ENCODE measurements at regions not wholly inside any gene's neighbourhood (a gene's known extent, or its start where the extent isn't known, plus 50 kb on each side); places are given as distances from the start of the nearest gene placed in this dataset.

DNA sequence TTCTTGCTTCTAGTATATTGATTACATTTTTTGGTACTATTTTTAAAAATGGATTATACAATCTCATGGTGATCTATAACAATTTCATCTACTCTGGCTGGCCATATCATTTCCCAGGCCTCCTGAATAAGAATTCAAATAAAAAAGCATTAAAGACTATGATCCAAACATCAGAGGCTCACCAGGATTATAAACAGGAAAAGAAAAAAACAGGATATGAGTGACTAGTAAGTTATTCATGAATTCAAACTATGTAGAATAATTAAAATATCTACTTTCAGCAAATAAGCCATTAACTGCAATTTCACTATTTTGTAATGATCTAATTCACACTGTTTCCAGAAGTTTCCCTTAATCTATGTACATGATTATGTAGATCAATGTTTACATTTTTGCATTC, 293.1 kb upstream of the CDH6 start (continued):
- TF ChIP-seq, protein P1, sequence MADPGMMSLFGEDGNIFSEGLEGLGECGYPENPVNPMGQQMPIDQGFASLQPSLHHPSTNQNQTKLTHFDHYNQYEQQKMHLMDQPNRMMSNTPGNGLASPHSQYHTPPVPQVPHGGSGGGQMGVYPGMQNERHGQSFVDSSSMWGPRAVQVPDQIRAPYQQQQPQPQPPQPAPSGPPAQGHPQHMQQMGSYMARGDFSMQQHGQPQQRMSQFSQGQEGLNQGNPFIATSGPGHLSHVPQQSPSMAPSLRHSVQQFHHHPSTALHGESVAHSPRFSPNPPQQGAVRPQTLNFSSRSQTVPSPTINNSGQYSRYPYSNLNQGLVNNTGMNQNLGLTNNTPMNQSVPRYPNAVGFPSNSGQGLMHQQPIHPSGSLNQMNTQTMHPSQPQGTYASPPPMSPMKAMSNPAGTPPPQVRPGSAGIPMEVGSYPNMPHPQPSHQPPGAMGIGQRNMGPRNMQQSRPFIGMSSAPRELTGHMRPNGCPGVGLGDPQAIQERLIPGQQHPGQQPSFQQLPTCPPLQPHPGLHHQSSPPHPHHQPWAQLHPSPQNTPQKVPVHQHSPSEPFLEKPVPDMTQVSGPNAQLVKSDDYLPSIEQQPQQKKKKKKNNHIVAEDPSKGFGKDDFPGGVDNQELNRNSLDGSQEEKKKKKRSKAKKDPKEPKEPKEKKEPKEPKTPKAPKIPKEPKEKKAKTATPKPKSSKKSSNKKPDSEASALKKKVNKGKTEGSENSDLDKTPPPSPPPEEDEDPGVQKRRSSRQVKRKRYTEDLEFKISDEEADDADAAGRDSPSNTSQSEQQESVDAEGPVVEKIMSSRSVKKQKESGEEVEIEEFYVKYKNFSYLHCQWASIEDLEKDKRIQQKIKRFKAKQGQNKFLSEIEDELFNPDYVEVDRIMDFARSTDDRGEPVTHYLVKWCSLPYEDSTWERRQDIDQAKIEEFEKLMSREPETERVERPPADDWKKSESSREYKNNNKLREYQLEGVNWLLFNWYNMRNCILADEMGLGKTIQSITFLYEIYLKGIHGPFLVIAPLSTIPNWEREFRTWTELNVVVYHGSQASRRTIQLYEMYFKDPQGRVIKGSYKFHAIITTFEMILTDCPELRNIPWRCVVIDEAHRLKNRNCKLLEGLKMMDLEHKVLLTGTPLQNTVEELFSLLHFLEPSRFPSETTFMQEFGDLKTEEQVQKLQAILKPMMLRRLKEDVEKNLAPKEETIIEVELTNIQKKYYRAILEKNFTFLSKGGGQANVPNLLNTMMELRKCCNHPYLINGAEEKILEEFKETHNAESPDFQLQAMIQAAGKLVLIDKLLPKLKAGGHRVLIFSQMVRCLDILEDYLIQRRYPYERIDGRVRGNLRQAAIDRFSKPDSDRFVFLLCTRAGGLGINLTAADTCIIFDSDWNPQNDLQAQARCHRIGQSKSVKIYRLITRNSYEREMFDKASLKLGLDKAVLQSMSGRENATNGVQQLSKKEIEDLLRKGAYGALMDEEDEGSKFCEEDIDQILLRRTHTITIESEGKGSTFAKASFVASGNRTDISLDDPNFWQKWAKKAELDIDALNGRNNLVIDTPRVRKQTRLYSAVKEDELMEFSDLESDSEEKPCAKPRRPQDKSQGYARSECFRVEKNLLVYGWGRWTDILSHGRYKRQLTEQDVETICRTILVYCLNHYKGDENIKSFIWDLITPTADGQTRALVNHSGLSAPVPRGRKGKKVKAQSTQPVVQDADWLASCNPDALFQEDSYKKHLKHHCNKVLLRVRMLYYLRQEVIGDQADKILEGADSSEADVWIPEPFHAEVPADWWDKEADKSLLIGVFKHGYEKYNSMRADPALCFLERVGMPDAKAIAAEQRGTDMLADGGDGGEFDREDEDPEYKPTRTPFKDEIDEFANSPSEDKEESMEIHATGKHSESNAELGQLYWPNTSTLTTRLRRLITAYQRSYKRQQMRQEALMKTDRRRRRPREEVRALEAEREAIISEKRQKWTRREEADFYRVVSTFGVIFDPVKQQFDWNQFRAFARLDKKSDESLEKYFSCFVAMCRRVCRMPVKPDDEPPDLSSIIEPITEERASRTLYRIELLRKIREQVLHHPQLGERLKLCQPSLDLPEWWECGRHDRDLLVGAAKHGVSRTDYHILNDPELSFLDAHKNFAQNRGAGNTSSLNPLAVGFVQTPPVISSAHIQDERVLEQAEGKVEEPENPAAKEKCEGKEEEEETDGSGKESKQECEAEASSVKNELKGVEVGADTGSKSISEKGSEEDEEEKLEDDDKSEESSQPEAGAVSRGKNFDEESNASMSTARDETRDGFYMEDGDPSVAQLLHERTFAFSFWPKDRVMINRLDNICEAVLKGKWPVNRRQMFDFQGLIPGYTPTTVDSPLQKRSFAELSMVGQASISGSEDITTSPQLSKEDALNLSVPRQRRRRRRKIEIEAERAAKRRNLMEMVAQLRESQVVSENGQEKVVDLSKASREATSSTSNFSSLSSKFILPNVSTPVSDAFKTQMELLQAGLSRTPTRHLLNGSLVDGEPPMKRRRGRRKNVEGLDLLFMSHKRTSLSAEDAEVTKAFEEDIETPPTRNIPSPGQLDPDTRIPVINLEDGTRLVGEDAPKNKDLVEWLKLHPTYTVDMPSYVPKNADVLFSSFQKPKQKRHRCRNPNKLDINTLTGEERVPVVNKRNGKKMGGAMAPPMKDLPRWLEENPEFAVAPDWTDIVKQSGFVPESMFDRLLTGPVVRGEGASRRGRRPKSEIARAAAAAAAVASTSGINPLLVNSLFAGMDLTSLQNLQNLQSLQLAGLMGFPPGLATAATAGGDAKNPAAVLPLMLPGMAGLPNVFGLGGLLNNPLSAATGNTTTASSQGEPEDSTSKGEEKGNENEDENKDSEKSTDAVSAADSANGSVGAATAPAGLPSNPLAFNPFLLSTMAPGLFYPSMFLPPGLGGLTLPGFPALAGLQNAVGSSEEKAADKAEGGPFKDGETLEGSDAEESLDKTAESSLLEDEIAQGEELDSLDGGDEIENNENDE (IDR thresholded peaks at IDR 0.05; ENCODE audit: insufficient replicate concordance, low read length), result no peak
- TF ChIP-seq ASH2L (IDR thresholded peaks at IDR 0.05; ENCODE audit: low read length), result no peak
- no peak for TF ChIP-seq TBP (IDR thresholded peaks at IDR 0.05; ENCODE audit: low read depth, low read length)
- TF ChIP-seq SP2 (IDR thresholded peaks at IDR 0.05; ENCODE audit: low read length), result no peak
- no peak for TF ChIP-seq SAP30 (IDR thresholded peaks at IDR 0.05; ENCODE audit: insufficient read depth, insufficient replicate concordance, low read length)
- no peak for TF ChIP-seq CREB1 (IDR thresholded peaks at IDR 0.05)
- TF ChIP-seq, protein P2, sequence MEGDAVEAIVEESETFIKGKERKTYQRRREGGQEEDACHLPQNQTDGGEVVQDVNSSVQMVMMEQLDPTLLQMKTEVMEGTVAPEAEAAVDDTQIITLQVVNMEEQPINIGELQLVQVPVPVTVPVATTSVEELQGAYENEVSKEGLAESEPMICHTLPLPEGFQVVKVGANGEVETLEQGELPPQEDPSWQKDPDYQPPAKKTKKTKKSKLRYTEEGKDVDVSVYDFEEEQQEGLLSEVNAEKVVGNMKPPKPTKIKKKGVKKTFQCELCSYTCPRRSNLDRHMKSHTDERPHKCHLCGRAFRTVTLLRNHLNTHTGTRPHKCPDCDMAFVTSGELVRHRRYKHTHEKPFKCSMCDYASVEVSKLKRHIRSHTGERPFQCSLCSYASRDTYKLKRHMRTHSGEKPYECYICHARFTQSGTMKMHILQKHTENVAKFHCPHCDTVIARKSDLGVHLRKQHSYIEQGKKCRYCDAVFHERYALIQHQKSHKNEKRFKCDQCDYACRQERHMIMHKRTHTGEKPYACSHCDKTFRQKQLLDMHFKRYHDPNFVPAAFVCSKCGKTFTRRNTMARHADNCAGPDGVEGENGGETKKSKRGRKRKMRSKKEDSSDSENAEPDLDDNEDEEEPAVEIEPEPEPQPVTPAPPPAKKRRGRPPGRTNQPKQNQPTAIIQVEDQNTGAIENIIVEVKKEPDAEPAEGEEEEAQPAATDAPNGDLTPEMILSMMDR (IDR thresholded peaks at IDR 0.05; ENCODE audit: control extremely low read depth in 1 of 3, insufficient read depth in 1 of 3, low read depth in 1 of 3, low read length in 3 of 3), result no peak
- TF ChIP-seq YY1 (IDR thresholded peaks at IDR 0.05; ENCODE audit: low read depth, low read length), result no peak
- no peak for TF ChIP-seq RXRA (IDR thresholded peaks at IDR 0.05; ENCODE audit: insufficient read depth, low read depth, low read length)
- no peak for TF ChIP-seq POU5F1 (IDR thresholded peaks at IDR 0.05; ENCODE audit: low read depth, low read length)

Measured in H1 (cell line).